CD14-positive monocyte (primary cell): ENCODE measurements at regions not wholly inside any gene's neighbourhood (a gene's known extent, or its start where the extent isn't known, plus 50 kb on each side); places are given as distances from the start of the nearest gene placed in this dataset.

Experiments used
- DNase-seq, 3 donors: peaks; one replicate each; pipeline ENCODE4 v3.0.0-alpha.2; 2011 to 2022
- H2AFZ ChIP-seq: 2 replicates; pipeline ENCODE4 v1.6.0; 2012; ENCODE audit warnings: mild to moderate bottlenecking, low read depth, low read length, inconsistent platforms; ENCODE audit not compliant: insufficient read depth, poor library complexity, severe bottlenecking
- H3K27ac ChIP-seq, 2 donors: 1 replicate in 1 of 2; 2 replicates in 1 of 2; pipeline ENCODE4 v1.5.1; 2012 to 2013; ENCODE audit warnings: low read length in 2 of 2, control low read depth in 1 of 2, inconsistent platforms in 1 of 2, low read depth in 1 of 2, mild to moderate bottlenecking in 1 of 2
- H3K27me3 ChIP-seq, 2 donors: one replicate each; pipeline versions ENCODE4 v1.6.0 to v1.6.1; 2011 to 2013; ENCODE audit warnings: low read length in 2 of 2; ENCODE audit not compliant: control insufficient read depth in 2 of 2, insufficient read depth in 2 of 2
- H3K36me3 ChIP-seq, 2 donors: replicated peaks in 1 of 2; 1 replicate in 1 of 2; 2 replicates in 1 of 2; pipeline versions ENCODE4 v1.5.1 to v1.6.1; 2012 to 2013; ENCODE audit warnings: low read length in 2 of 2, control low read depth in 1 of 2, inconsistent platforms in 1 of 2, mild to moderate bottlenecking in 1 of 2; ENCODE audit not compliant: insufficient read depth in 2 of 2, control insufficient read depth in 1 of 2
- H3K4me1 ChIP-seq, 2 donors: 1 replicate in 1 of 2; 2 replicates in 1 of 2; pipeline versions ENCODE4 v1.5.1 to v1.6.1; 2012 to 2013; ENCODE audit warnings: low read length in 2 of 2, control low read depth in 1 of 2, inconsistent platforms in 1 of 2, mild to moderate bottlenecking in 1 of 2, moderate library complexity in 1 of 2; ENCODE audit not compliant: insufficient read depth in 2 of 2, control insufficient read depth in 1 of 2
- H3K4me2 ChIP-seq: replicated peaks from 2 replicates; pipeline ENCODE3; 2012; ENCODE audit warnings: low read length, moderate library complexity, mild to moderate bottlenecking; ENCODE audit not compliant: poor library complexity, severe bottlenecking; ENCODE audit errors: extremely low read depth
- H3K4me3 ChIP-seq, 3 experiments: fragments of 200-600 bp in 1 of 3; sonication (generic) in 1 of 3; replicated peaks in 1 of 3; 1 replicate in 2 of 3; 2 replicates in 1 of 3; pipeline ENCODE4 v1.5.1; 2011 to 2013; ENCODE audit warnings: low read length in 3 of 3, mild to moderate bottlenecking in 3 of 3, control low read depth in 2 of 3, low read depth in 2 of 3, inconsistent platforms in 1 of 3, moderate library complexity in 1 of 3
- H3K79me2 ChIP-seq: 2 replicates; pipeline ENCODE4 v1.6.0; 2012; ENCODE audit warnings: mild to moderate bottlenecking, control low read depth, inconsistent platforms, low read length, moderate library complexity; ENCODE audit not compliant: insufficient read depth
- H3K9ac ChIP-seq: 2 replicates; pipeline ENCODE4 v1.6.0; 2017; ENCODE audit warnings: low read length, mild to moderate bottlenecking; ENCODE audit not compliant: insufficient read depth, poor library complexity, severe bottlenecking
- H3K9me3 ChIP-seq, 2 donors: replicated peaks in 1 of 2; 1 replicate in 1 of 2; 2 replicates in 1 of 2; pipeline versions ENCODE4 v1.5.1 to v1.6.1; 2012 to 2013; ENCODE audit warnings: low read length in 2 of 2, control low read depth in 1 of 2; ENCODE audit not compliant: control insufficient read depth in 1 of 2, insufficient read depth in 1 of 2
- H4K20me1 ChIP-seq: 2 replicates; pipeline ENCODE4 v1.6.0; 2012; ENCODE audit warnings: mild to moderate bottlenecking, low read length, control low read depth, moderate library complexity; ENCODE audit not compliant: insufficient read depth
- H3K27ac Mint-ChIP-seq, 7 donors: one replicate each; pipeline ENCODE4 v1.8.0; 2020; ENCODE audit warnings: mild to moderate bottlenecking in 7 of 7, mixed read lengths in 7 of 7, moderate library complexity in 6 of 7, inconsistent platforms in 2 of 7
- H3K27me3 Mint-ChIP-seq, 3 donors: one replicate each; pipeline ENCODE4 v1.8.0; 2021 to 2022; ENCODE audit warnings: low read depth in 3 of 3, mild to moderate bottlenecking in 3 of 3, mixed read lengths in 3 of 3, moderate library complexity in 3 of 3, inconsistent platforms in 1 of 3
- H3K36me3 Mint-ChIP-seq, 2 donors: one replicate each; pipeline ENCODE4 v1.8.0; 2020; ENCODE audit warnings: mixed read lengths in 2 of 2, inconsistent platforms in 1 of 2, mild to moderate bottlenecking in 1 of 2
- H3K4me1 Mint-ChIP-seq: one replicate; pipeline ENCODE4 v1.8.0; 2020; ENCODE audit warnings: mild to moderate bottlenecking, mixed read lengths
- H3K4me3 Mint-ChIP-seq, 2 donors: one replicate each; pipeline ENCODE4 v1.8.0; 2020; ENCODE audit warnings: mild to moderate bottlenecking in 2 of 2, mixed read lengths in 2 of 2, moderate library complexity in 1 of 2
- H3K9me3 Mint-ChIP-seq, 7 donors: one replicate each; pipeline ENCODE4 v1.8.0; 2020 to 2022; ENCODE audit warnings: mixed read lengths in 7 of 7, mild to moderate bottlenecking in 6 of 7, moderate library complexity in 6 of 7, inconsistent platforms in 2 of 7
- CTCF ChIP-seq: fragments of 200-600 bp; IDR thresholded peaks from one replicate; pipeline ENCODE4 v1.8.0; 2022; ENCODE audit warnings: antibody characterized with exemption, mild to moderate bottlenecking
- WGBS: methylation state at CpG from one replicate; pipeline ENCODE4 v1.1.5; 2013; ENCODE audit warnings: missing lambda C conversion rate; ENCODE audit not compliant: insufficient coverage; 5-methylcytosine and 5-hydroxymethylcytosine counted together
- intact Hi-C, 2 donors: fragments of 100-400 bp; cut with micrococcal nuclease; formaldehyde crosslinking; loops; one replicate each; pipeline versions ENCODE4 v1.15.0 to v1.15.1; 2023

GRCh38 chr18:65458871-65459270 lies 291.9 kb upstream of the CDH7 start:
- no peak overlapping the region for H3K9ac ChIP-seq
- H3K4me1 ChIP-seq, result no peaks in the 10 kb centered on the region
- H3K4me3 Mint-ChIP-seq, result no peak overlapping the region

GRCh38 chr18:65439188-65439587 lies 311.6 kb upstream of the CDH7 start:
- no peak overlapping the region for H3K4me3 ChIP-seq
- H3K79me2 ChIP-seq, result no peaks in the 10 kb centered on the region
- no peaks in the 10 kb centered on the region for H3K4me1 ChIP-seq
- intact Hi-C loops, result no loop called here
- H3K27ac ChIP-seq, result no peak overlapping the region
- Mint-ChIP-seq H3K4me1 (no peaks in the 10 kb centered on the region), H3K27me3 (no peaks in the 10 kb centered on the region), H3K36me3 (no peaks in the 10 kb centered on the region), H3K4me3 (no peak overlapping the region), H3K27ac (no peak overlapping the region), H3K9me3 (peaks cover 0 to 2% (median 0%) of the 10 kb centered on the region in 7 donors)
- H2AFZ ChIP-seq, result no peak overlapping the region
- TF ChIP-seq CTCF, result no peak
- no peak for DNase-seq
- H3K9me3 ChIP-seq, result no peaks in the 10 kb centered on the region
- H3K27me3 ChIP-seq, result no peaks in the 10 kb centered on the region
- no peak overlapping the region for H3K4me2 ChIP-seq
- H3K36me3 ChIP-seq, result no peaks in the 10 kb centered on the region
- 40% methylated on average over 1 of the region's 3 CpGs for WGBS
- H4K20me1 ChIP-seq, result no peaks in the 10 kb centered on the region
- H3K9ac ChIP-seq, result no peak overlapping the region

More at GRCh38 chr18:65458871-65459270, 291.9 kb upstream of the CDH7 start:
- no CpG with 5 or more reads among the region's 1 CpG for WGBS
- TF ChIP-seq CTCF, result no peak
- H2AFZ ChIP-seq, result no peak overlapping the region
- intact Hi-C loops, result no loop called here
- no peak overlapping the region for H3K27ac ChIP-seq
- no peaks in the 10 kb centered on the region for H3K36me3 ChIP-seq
- H3K27me3 Mint-ChIP-seq, result peaks cover 0 to 1% (median 0%) of the 10 kb centered on the region in 3 donors
- no peak overlapping the region for H3K4me2 ChIP-seq
- no peaks in the 10 kb centered on the region for H3K36me3 Mint-ChIP-seq
- H3K4me3 ChIP-seq, result no peak overlapping the region
- no peaks in the 10 kb centered on the region for H3K27me3 ChIP-seq
- DNase-seq, result no peak
- no peak overlapping the region for H3K27ac Mint-ChIP-seq
- peaks cover 0 to 6% (median 2%) of the 10 kb centered on the region in 7 donors for H3K9me3 Mint-ChIP-seq
- no peaks in the 10 kb centered on the region for H3K4me1 Mint-ChIP-seq
- H4K20me1 ChIP-seq, result no peaks in the 10 kb centered on the region
- H3K9me3 ChIP-seq, result no peaks in the 10 kb centered on the region
- H3K79me2 ChIP-seq, result no peaks in the 10 kb centered on the region
